Fibroblast of villous mesenchyme (primary cell): ENCODE measurements at regions not wholly inside any gene's neighbourhood (a gene's known extent, or its start where the extent isn't known, plus 50 kb on each side); places are given as distances from the start of the nearest gene placed in this dataset.
"Not testable (repeated sequence)": the region's sequence is repeated elsewhere in the genome, so short reads cannot be mapped to it uniquely, and the experiment has no call there.

Experiments used
- DNase-seq: peaks from one replicate; pipeline ENCODE4 v3.0.0-alpha.2; 2010; ENCODE audit warnings: low read depth
- H3K4me3 ChIP-seq: 2 replicates; pipeline ENCODE4 v1.5.1; 2011; ENCODE audit warnings: low read depth, mild to moderate bottlenecking, low read length
- TF ChIP-seq, protein P1 (sequence below): IDR thresholded peaks from 2 replicates; pipeline ENCODE4 v1.5.1; 2012; ENCODE audit warnings: low read depth, mild to moderate bottlenecking, low read length; ENCODE audit not compliant: insufficient read depth

DNA sequence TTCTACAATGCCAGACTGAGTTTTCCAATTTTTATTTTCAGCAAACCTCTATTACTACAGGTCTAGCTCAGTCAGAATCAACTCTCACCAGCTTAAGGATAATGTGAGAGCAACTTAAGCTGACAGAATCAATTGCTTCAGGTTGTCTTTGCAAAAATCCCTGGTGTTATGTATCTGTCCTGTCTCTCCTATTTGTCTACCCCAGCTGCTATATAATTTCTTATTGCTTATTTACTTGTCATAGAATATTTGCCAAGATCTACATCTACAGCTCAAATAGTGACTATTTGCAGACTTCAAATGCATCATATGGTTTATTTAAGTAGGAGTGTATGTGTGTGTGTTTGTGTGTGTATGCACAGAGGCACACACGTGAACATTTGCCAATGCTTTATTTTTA, 54.1 kb downstream of the FOXG1 start:
- no peak for DNase-seq
- TF ChIP-seq, protein P1, sequence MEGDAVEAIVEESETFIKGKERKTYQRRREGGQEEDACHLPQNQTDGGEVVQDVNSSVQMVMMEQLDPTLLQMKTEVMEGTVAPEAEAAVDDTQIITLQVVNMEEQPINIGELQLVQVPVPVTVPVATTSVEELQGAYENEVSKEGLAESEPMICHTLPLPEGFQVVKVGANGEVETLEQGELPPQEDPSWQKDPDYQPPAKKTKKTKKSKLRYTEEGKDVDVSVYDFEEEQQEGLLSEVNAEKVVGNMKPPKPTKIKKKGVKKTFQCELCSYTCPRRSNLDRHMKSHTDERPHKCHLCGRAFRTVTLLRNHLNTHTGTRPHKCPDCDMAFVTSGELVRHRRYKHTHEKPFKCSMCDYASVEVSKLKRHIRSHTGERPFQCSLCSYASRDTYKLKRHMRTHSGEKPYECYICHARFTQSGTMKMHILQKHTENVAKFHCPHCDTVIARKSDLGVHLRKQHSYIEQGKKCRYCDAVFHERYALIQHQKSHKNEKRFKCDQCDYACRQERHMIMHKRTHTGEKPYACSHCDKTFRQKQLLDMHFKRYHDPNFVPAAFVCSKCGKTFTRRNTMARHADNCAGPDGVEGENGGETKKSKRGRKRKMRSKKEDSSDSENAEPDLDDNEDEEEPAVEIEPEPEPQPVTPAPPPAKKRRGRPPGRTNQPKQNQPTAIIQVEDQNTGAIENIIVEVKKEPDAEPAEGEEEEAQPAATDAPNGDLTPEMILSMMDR = no peak
- no peak overlapping the region for H3K4me3 ChIP-seq

DNA sequence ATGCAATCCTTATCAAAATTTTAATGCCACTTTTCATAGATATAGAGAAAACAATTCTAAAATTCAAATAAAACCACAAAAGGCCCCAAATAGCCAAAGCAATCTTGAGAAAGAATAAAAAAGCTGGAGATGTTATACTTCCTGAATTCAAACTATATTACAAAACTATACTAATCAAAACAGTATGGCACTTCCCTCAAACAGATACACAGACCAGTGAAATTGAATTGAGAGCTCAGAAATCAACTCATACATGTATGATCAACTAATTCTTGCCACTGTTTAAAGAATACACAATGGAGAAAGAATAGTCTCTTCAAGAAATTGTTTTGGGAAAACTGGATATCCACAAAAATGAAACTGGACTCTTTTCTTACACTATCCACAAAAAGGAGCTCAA, 55.4 kb downstream of the FOXG1 start:
- TF ChIP-seq, protein P1 = no peak
- no peak for DNase-seq
- no peak overlapping the region for H3K4me3 ChIP-seq

DNA sequence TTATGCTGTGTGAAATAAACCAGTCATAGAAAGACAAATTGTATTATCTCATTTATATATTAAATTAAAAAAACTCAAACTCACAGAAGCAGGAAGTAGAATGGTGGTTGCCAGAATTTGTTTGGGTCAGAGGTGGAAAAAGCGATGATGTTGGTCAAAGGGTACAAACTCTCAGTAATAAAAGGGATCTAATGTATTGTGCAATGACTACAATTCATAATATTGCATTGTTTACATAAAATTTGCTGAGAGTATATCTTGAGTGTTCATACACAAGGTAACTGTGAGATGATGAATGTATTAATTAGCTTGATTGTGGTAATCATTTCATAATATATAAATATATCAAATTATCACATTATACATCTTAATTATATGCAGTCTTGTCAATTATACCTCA, 56.7 kb downstream of the FOXG1 start:
- no peak overlapping the region for H3K4me3 ChIP-seq
- no peak for DNase-seq
- TF ChIP-seq, protein P1 = no peak

DNA sequence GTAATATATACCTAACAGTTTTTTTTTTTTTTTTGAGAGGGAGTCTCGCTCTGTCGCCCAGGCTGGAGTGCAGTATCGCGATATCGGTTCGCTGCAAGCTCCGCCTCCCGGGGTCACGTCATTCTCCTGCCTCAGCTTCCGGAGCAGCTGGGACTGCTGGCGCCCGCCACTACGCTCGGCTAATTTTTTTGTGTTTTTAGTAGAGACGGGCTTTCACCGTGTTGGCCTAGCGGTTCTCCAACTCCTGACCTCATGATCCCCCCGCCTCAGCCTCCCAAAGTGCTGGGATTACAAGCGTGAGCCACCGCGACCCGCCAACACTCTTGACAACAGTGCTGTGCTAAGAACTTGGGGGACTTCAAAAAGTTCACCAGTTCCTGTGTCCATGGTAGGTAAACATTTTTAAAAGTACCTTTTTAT, 63.5 kb downstream of the FOXG1 start:
- peak; percentile 80 for DNase-seq
- peak overlapping the region; percentile 70 for H3K4me3 ChIP-seq
- TF ChIP-seq, protein P1 = no peak

DNA sequence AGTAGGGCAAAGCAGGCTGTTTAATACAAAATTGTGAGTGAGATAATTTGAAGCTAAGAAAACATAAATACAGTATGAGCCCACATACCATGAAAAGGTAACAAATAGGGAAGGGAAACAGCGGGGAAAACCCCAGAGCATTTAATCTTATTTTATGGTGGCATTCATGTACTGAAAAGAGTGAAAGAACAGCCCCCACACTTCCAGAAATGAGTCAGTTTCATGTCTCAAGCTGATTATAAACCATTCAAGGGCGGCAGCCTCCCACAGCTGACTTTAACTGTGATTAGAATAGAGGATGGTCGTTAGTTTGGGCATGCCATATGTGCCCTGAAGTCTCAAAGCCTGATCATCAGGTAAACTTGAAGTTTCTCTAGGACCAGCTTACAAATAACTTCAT, 64.5 kb downstream of the FOXG1 start:
- TF ChIP-seq, protein P1 = no peak
- DNase-seq = peak; percentile 12
- peak overlapping the region; percentile 70 for H3K4me3 ChIP-seq

DNA sequence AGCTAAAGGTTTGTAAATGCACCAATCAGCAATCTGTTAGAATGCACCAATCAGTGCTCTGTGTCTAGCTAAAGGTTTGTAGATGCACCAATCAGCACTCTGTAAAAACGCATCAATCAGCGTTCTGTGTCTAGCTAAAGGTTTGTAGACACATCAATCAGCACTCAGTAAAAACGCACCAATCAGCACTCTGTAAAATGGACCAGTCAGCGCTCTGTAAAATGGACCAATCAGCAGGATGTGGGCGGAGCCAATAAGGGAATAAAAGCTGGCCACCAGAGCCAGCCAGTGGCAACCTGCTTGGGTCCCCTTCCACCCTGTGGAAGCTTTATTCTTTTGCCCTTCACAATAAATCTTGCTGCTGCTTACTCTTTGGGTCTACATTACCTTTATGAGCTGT, 76.0 kb downstream of the FOXG1 start:
- not testable (repeated sequence) for H3K4me3 ChIP-seq, DNase-seq

DNA sequence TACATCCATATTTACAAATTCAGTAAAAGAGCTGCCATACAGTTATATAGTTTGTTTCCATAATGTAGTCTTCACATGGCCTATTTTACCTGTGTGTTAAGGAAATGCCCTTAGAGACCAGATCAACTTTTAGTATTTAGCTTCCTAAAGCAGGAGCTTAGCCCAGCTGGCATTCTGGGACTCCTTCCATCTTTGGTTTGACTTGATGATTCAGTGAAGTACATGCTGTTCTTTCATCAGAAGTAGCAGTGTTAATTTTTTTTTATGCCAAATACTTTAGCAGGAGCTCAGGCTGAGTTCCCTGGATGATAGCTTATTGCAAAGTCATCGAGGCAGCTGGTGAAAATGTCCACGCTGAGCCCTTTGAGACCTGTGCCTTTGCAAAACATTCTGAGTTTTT, 101.0 kb downstream of the FOXG1 start:
- peak; percentile 23 for DNase-seq
- H3K4me3 ChIP-seq = no peak overlapping the region
- TF ChIP-seq, protein P1 = no peak

DNA sequence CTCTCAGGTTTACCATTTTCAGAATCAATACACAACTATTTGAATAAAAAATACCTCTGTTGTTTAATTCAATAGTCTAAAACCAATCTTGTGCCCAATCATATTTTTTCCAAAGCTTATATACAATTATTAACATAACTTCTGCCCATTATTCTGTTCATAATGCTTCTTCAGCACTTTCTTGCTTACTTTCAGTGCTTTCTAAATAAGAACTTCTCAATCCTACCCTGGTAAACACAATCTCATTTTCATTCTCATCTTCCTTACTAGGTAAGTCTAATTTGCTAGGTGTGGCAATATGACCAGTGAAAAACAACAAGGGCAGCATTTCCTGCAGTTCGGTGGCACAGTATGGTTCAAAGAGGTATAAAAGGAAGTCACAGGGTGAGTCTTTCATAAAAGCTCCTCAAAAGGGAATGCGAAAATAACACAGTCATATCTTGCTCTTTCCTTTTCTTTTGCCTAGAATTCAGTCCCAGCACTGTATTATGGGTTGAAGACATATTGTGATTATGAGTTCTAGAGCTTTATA, 103.5 kb downstream of the FOXG1 start:
- TF ChIP-seq, protein P1 = no peak
- no peak overlapping the region for H3K4me3 ChIP-seq
- DNase-seq = no peak
